Effector memory CD8-positive, alpha-beta T cell (primary cell): ENCODE measurements at regions not wholly inside any gene's neighbourhood (a gene's known extent, or its start where the extent isn't known, plus 50 kb on each side); places are given as distances from the start of the nearest gene placed in this dataset.

Experiments
- ATAC-seq: fragments of 150-1000 bp; cut with Tn5 transposase; replicated peaks from 2 replicates; pipeline ENCODE4 v1.10.0; 2021; ENCODE audit warnings: mild to moderate bottlenecking, moderate library complexity
- DNase-seq, 3 experiments: peaks; one replicate each; pipeline ENCODE4 v3.0.0; 2021
- H3K27ac Mint-ChIP-seq, 2 donors: one replicate each; pipeline ENCODE4 v1.8.0; 2022; ENCODE audit warnings: mild to moderate bottlenecking in 2 of 2, mixed read lengths in 2 of 2, moderate library complexity in 2 of 2
- H3K27me3 Mint-ChIP-seq, 2 donors: one replicate each; pipeline ENCODE4 v1.8.0; 2022; ENCODE audit warnings: mixed read lengths in 2 of 2
- H3K36me3 Mint-ChIP-seq: one replicate; pipeline ENCODE4 v1.8.0; 2022; ENCODE audit warnings: mild to moderate bottlenecking, moderate library complexity, mixed read lengths; ENCODE audit not compliant: insufficient read depth
- H3K4me1 Mint-ChIP-seq, 2 donors: one replicate each; pipeline ENCODE4 v1.8.0; 2022; ENCODE audit warnings: low read depth in 2 of 2, mixed read lengths in 2 of 2
- H3K4me3 Mint-ChIP-seq, 2 donors: one replicate each; pipeline ENCODE4 v1.8.0; 2022; ENCODE audit warnings: mild to moderate bottlenecking in 2 of 2, mixed read lengths in 2 of 2, moderate library complexity in 2 of 2
- H3K9me3 Mint-ChIP-seq, 2 donors: one replicate each; pipeline ENCODE4 v1.8.0; 2022; ENCODE audit warnings: mixed read lengths in 2 of 2

- Mint-ChIP-seq H3K4me3 (no peak overlapping the region), H3K27ac (no peak overlapping the region), H3K27me3 (no peaks in the 10 kb centered on the region), H3K36me3 (no peaks in the 10 kb centered on the region), H3K4me1 (no peaks in the 10 kb centered on the region), H3K9me3 (peaks cover 0 to 17% of the 10 kb centered on the region in 2 donors)
- DNase-seq: no peak
- no peak for ATAC-seq
These were observed 311.9 kb upstream of the SORCS1 start for GRCh38 chr10:107476408-107476807.

- no peaks in the 10 kb centered on the region for H3K36me3 Mint-ChIP-seq
- no peaks in the 10 kb centered on the region for H3K27me3 Mint-ChIP-seq
- ATAC-seq (no peak), DNase-seq (no peak)
- H3K4me3 Mint-ChIP-seq: no peak overlapping the region
- no peaks in the 10 kb centered on the region for H3K4me1 Mint-ChIP-seq
- H3K9me3 Mint-ChIP-seq: peaks cover 3 to 17% of the 10 kb centered on the region in 2 donors
- H3K27ac Mint-ChIP-seq: no peak overlapping the region
These were observed 310.1 kb upstream of the SORCS1 start for GRCh38 chr10:107474650-107475049.

DNA sequence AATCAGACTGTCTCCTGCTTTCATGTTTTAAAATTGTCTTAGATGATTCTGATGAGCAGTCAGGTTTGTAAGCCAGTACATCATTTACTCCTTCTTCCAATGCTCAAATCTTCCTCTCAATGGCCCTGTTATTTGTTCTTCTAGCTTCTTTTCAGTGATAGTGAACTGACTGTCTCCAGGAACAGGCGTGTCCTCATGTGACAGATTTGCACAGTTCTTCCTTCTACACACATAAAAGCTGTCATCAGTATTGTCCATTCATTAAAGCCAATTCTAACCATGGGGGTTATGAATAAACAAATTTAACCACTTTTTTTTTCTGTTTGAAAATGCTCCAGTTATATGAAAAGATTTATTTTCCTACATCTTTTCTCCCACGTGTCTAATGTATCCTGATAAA lies 308.7 kb upstream of the SORCS1 start:
- Mint-ChIP-seq H3K36me3 (no peaks in the 10 kb centered on the region), H3K9me3 (peaks cover 6 to 17% of the 10 kb centered on the region in 2 donors), H3K27me3 (no peaks in the 10 kb centered on the region), H3K4me3 (no peak overlapping the region), H3K4me1 (no peaks in the 10 kb centered on the region), H3K27ac (no peak overlapping the region)
- ATAC-seq (no peak), DNase-seq (no peak)

DNA sequence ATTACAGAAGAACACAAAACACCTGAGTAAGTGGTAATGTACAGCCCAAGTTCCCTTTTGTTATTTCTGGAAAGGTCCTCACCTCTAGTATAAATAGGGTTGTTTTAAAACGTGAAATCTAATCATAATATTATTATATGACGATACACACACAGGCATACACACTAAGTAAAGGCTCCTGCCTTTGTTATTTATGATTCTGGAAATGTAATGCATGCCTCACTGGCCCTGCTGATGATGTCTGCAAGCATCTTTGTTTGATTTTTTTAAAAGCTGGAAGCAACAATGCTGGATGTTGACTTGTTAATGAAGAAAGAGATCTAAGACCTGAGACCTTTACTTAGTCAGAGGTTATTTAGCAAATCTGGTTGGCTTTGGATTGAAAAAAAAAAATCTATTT lies 307.4 kb upstream of the SORCS1 start:
- DNase-seq: no peak
- Mint-ChIP-seq H3K9me3 (peaks cover 6 to 17% of the 10 kb centered on the region in 2 donors), H3K27me3 (no peaks in the 10 kb centered on the region), H3K27ac (no peak overlapping the region), H3K4me3 (no peak overlapping the region), H3K4me1 (no peaks in the 10 kb centered on the region), H3K36me3 (no peaks in the 10 kb centered on the region)
- no peak for ATAC-seq

- no peak overlapping the region for H3K27ac Mint-ChIP-seq
- H3K4me3 Mint-ChIP-seq: no peak overlapping the region
- ATAC-seq (no peak), DNase-seq (no peak)
- H3K4me1 Mint-ChIP-seq: no peaks in the 10 kb centered on the region
- H3K27me3 Mint-ChIP-seq: no peaks in the 10 kb centered on the region
- peaks cover 10 to 14% of the 10 kb centered on the region in 2 donors for H3K9me3 Mint-ChIP-seq
- no peaks in the 10 kb centered on the region for H3K36me3 Mint-ChIP-seq
These were observed 289.1 kb upstream of the SORCS1 start for GRCh38 chr10:107453561-107453960.

GRCh38 chr10:107451047-107451446 lies 286.5 kb upstream of the SORCS1 start:
- no peak for ATAC-seq
- no peak for DNase-seq

GRCh38 chr10:107450056-107450455 lies 285.6 kb upstream of the SORCS1 start:
- DNase-seq: no peak
- peaks cover 7 to 16% of the 10 kb centered on the region in 2 donors for H3K9me3 Mint-ChIP-seq
- no peak for ATAC-seq
- no peaks in the 10 kb centered on the region for H3K27me3 Mint-ChIP-seq
- H3K4me1 Mint-ChIP-seq: no peaks in the 10 kb centered on the region
- H3K36me3 Mint-ChIP-seq: no peaks in the 10 kb centered on the region
- H3K27ac Mint-ChIP-seq: no peak overlapping the region
- H3K4me3 Mint-ChIP-seq: no peak overlapping the region

More at GRCh38 chr10:107451047-107451446, 286.5 kb upstream of the SORCS1 start:
- Mint-ChIP-seq H3K4me3 (no peak overlapping the region), H3K27ac (no peak overlapping the region), H3K4me1 (no peaks in the 10 kb centered on the region), H3K9me3 (peaks cover 8 to 14% of the 10 kb centered on the region in 2 donors), H3K27me3 (no peaks in the 10 kb centered on the region), H3K36me3 (no peaks in the 10 kb centered on the region)

DNA sequence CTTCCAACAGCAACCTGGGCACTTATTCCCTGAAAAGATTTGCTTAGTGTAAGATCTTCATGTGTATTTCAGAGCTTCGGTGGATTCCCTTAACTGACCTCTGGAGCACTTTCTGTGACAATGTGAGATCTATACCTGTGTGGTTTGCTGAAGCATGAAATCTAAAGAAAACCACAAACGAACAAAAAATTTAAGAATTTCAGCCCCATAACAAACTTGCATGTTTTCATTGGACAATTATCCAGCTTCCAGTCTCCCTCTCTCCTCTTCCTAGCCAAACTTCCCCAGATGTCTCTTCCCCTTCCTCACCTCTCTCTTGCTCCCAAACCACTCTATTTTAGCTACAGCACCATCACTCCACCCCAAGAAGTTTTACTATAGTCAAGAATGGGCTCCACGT lies 279.9 kb upstream of the SORCS1 start:
- ATAC-seq: no peak
- Mint-ChIP-seq H3K9me3 (peaks cover 10 to 31% of the 10 kb centered on the region in 2 donors), H3K4me3 (no peak overlapping the region), H3K27me3 (no peaks in the 10 kb centered on the region), H3K27ac (no peak overlapping the region), H3K36me3 (no peaks in the 10 kb centered on the region), H3K4me1 (no peaks in the 10 kb centered on the region)
- DNase-seq: no peak

DNA sequence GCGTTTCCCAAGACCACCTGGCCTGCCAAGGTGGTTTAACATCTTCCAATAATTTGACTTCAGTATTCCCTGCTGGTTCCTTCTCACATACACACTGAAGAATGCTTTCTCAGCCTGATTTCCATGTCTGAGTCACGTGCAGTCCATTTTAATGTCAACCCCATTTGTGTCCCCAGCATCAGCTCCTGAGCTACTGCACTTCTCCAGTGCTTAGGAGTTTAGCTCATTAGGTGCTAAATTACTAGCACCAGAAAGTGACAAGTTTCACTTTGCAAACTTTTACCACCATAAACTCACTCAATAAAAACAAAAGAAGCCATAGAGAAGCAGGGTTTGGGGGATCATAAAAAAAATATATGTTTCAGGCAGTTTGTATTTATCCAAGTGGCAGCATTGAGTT lies 279.3 kb upstream of the SORCS1 start:
- Mint-ChIP-seq H3K4me1 (no peaks in the 10 kb centered on the region), H3K4me3 (no peak overlapping the region), H3K27ac (no peak overlapping the region), H3K36me3 (no peaks in the 10 kb centered on the region), H3K9me3 (peaks cover 10 to 31% of the 10 kb centered on the region in 2 donors), H3K27me3 (no peaks in the 10 kb centered on the region)
- no peak for ATAC-seq
- no peak for DNase-seq

- ATAC-seq (no peak), DNase-seq (no peak)
- Mint-ChIP-seq H3K4me1 (no peaks in the 10 kb centered on the region), H3K27ac (no peak overlapping the region), H3K36me3 (no peaks in the 10 kb centered on the region), H3K9me3 (peaks cover 10 to 31% of the 10 kb centered on the region in 2 donors), H3K4me3 (no peak overlapping the region), H3K27me3 (no peaks in the 10 kb centered on the region)
These were observed 278.8 kb upstream of the SORCS1 start for GRCh38 chr10:107443326-107443725.

DNA sequence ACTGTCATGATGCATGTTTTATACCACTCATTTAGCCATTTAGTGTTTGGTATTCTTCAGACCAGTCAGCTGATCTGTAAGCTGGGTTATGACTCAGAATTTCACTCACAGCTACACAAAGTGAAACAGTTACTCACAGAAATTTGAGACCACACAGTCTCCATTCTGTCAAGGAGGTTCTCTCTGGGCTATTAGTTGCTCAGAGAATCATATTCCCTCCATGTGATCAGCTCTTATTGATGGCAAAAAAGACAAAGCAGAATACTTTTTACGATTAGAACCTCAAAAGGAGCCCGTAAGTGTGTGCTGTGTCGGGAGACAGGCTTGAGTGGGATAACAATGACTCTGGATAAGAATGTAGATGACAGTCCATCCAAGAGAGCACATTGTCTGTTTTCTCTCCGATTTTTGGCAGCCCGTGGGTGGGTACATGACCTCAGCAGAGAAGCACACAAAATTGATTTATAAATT lies 277.6 kb upstream of the SORCS1 start:
- Mint-ChIP-seq H3K4me3 (no peak overlapping the region), H3K27ac (no peak overlapping the region), H3K4me1 (no peaks in the 10 kb centered on the region), H3K27me3 (no peaks in the 10 kb centered on the region), H3K9me3 (peaks cover 10 to 31% of the 10 kb centered on the region in 2 donors), H3K36me3 (no peaks in the 10 kb centered on the region)
- DNase-seq (no peak), ATAC-seq (no peak)

DNA sequence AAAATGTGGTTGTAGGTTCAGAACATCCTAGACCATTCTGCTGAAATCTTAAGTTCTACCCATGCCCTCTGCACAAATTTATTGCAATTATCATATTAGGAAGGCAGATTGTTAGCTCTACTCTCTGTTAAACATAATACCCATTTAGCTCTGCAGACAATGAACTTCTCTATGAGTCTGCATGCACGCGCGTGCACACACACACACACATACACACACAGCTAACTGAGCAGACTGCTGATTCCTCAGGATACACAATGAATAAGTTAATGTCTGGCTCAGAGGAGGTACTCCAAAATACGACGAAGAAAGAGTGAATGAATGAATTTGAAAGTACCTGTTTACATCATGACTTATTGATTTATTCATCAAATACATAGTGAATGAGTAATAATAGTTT lies 276.2 kb upstream of the SORCS1 start:
- H3K9me3 Mint-ChIP-seq: peaks cover 11 to 36% of the 10 kb centered on the region in 2 donors
- DNase-seq (no peak), ATAC-seq (no peak)
- no peak overlapping the region for H3K27ac Mint-ChIP-seq
- H3K36me3 Mint-ChIP-seq: no peaks in the 10 kb centered on the region
- H3K4me1 Mint-ChIP-seq: no peaks in the 10 kb centered on the region
- no peaks in the 10 kb centered on the region for H3K27me3 Mint-ChIP-seq
- no peak overlapping the region for H3K4me3 Mint-ChIP-seq

DNA sequence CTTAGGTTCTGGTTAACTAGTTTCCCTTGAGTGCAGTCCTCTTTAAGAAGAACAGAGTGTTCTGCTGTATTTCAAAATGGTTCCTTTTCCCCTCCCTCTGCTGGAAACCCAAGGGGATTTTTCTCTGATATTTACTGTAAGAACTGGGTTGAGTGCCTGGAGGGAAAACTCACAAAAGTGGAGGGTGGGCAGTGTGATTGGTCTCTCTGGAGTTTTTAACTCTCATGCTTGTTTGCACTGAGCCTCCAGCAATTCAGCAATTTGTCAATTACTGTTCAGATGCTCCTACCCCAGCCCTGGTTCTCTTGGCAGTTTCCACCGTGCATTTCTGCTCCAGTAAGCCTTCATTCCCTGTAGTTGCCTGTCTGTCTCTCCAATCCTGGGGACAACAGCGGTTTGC lies 273.4 kb upstream of the SORCS1 start:
- ATAC-seq (no peak), DNase-seq (no peak)
- Mint-ChIP-seq H3K4me1 (no peaks in the 10 kb centered on the region), H3K9me3 (peaks cover 2 to 21% of the 10 kb centered on the region in 2 donors), H3K27ac (no peak overlapping the region), H3K4me3 (no peak overlapping the region), H3K36me3 (no peaks in the 10 kb centered on the region), H3K27me3 (no peaks in the 10 kb centered on the region)

DNA sequence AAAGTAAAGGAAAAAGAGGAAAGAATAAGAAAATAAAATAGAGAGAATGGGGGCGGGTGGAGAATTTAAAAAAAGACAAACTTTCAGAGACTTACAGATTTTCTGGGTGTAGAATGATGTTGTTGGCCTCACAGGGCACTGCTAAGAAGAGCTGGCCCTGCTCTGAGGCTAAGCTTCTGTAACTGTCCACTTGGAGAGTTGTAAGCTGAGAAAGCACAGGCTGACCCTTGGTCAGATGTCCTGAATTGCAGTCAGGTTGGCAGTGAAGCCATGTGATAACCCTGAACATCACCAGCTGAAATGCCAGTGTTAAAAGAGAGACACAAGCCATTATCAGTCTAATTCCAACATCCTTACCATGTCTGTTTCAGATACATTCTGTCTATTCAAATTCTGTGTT lies 272.1 kb upstream of the SORCS1 start:
- Mint-ChIP-seq H3K27ac (no peak overlapping the region), H3K36me3 (no peaks in the 10 kb centered on the region), H3K4me3 (no peak overlapping the region), H3K9me3 (peaks cover 2 to 19% of the 10 kb centered on the region in 2 donors), H3K27me3 (no peaks in the 10 kb centered on the region), H3K4me1 (no peaks in the 10 kb centered on the region)
- ATAC-seq (no peak), DNase-seq (no peak)

DNA sequence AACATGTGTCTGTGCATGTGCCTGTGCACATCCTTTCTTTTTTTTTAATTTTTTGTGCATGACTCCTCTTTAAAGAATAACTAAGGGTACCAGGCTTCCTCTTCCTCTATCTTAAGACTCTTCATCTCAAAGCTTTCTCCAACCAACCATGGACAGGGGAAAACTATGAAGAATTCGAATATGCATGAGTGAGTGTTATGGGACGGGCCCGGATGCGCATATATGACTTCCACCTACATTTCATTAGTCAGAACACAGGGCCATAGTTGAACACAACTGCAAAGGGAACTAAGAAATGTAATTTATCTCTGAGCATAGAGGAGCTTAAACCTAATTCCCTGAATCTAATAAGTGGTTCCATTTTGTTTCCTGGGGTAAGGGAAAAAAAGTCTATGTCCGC lies 270.3 kb upstream of the SORCS1 start:
- H3K27me3 Mint-ChIP-seq: no peaks in the 10 kb centered on the region
- ATAC-seq (no peak), DNase-seq (no peak)
- peaks cover 2 to 8% of the 10 kb centered on the region in 2 donors for H3K9me3 Mint-ChIP-seq
- H3K36me3 Mint-ChIP-seq: no peaks in the 10 kb centered on the region
- no peaks in the 10 kb centered on the region for H3K4me1 Mint-ChIP-seq
- no peak overlapping the region for H3K27ac Mint-ChIP-seq
- H3K4me3 Mint-ChIP-seq: no peak overlapping the region
